GM18873 (cell line): ENCODE measurements at regions not wholly inside any gene's neighbourhood (a gene's known extent, or its start where the extent isn't known, plus 50 kb on each side); places are given as distances from the start of the nearest gene placed in this dataset.
"Not testable (repeated sequence)": the region's sequence is repeated elsewhere in the genome, so short reads cannot be mapped to it uniquely, and the experiment has no call there.

ENCODE experiments used
- ATAC-seq: cut with Tn5 transposase; IDR thresholded peaks from one replicate; pipeline ENCODE4 v1.9.1; 2021; ENCODE audit warnings: mild to moderate bottlenecking, moderate library complexity, moderate number of reproducible peaks; ENCODE audit not compliant: unreplicated experiment, low FRiP score

DNA sequence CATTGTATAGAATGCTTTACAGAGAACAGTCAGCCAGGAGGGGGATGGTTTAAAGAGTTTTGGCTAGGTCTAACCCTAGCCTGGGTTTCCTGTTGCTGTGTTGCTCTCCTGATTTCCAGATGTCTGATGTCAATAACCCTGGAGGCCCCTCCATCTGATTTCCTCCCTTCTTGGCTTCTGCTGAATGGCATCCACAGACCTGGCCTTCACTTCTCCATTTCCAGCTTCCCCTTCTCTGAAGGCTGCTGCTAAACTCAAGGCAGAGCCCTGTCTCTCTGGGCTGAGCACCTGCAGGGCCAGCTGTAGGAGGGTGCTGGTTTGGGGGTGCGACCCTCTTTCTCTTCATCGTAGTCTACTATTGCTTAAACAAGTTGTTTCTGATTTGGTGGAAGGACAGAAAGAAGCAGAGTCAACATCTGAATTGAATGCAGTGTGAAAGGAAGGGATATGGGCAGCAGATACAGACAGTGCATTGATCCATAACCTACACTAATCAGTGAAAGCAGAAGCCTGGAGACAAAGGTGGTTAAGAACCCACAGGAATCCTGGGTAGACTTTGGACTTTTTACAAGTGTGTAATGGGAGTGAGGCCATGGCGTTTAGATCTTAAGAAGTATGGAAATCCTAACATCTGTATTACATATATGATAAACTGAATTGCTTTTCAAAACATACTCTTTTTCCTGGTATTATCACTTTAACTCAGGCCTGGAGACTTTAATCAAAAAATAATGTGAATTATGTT is 153.6 kb downstream of the HRH4 start:
- no peak for ATAC-seq

GRCh38 chr18:24616653-24617052 is 156.2 kb downstream of the HRH4 start:
- no peak for ATAC-seq

- ATAC-seq = not testable (repeated sequence)
These were observed 164.0 kb downstream of the HRH4 start for GRCh38 chr18:24624421-24624820.

- no peak for ATAC-seq
These were observed 167.3 kb downstream of the HRH4 start for GRCh38 chr18:24627644-24628315.

- ATAC-seq = no peak
These were observed 167.9 kb downstream of the HRH4 start for GRCh38 chr18:24628326-24628725.

GRCh38 chr18:24629921-24630320 is 169.5 kb downstream of the HRH4 start:
- ATAC-seq = no peak

- ATAC-seq = no peak
These were observed 170.0 kb downstream of the HRH4 start for GRCh38 chr18:24630346-24630880.

DNA sequence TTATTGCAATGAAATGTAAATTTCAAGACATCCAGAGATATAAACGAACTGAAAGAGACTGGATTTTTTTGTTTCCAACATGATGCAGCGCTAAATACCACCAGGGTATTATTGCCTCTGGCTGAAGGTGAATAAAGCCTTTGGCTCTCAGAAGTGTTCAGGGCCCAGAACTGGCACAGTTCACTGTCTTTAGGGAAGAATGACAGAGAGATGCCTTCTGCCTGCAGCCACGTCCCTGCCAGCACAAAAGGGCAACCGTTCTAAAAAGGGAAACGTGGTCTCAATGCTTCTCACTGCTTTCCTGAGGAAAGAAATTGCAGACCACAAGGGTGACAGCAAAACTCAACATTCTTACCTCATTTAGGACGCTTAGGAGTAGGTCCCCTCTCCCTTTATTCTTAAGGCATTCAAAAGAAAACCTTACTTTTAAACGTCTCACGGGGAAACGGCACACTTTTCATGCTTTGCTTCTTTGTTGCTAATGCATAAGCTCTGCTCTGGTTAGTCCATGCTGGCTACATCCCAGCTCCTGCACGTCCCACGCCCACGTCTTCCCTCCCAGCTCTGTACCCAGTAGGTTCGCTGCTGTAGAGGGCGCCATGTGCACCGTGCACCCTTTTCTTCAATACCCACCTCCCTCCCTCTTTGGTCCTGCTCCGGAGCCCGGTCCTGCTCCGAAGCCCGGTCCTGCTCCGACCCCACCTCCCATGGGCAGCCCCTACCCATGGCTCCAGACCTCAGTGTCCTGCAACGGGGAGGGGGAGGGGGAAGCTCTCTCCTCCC is 171.0 kb downstream of the HRH4 start:
- ATAC-seq = no peak

GRCh38 chr18:24632158-24632988 is 171.9 kb downstream of the HRH4 start:
- no peak for ATAC-seq

GRCh38 chr18:24633121-24633520 is 172.7 kb downstream of the HRH4 start:
- ATAC-seq = no peak

GRCh38 chr18:24649571-24649970 is 189.1 kb downstream of the HRH4 start:
- no peak for ATAC-seq

DNA sequence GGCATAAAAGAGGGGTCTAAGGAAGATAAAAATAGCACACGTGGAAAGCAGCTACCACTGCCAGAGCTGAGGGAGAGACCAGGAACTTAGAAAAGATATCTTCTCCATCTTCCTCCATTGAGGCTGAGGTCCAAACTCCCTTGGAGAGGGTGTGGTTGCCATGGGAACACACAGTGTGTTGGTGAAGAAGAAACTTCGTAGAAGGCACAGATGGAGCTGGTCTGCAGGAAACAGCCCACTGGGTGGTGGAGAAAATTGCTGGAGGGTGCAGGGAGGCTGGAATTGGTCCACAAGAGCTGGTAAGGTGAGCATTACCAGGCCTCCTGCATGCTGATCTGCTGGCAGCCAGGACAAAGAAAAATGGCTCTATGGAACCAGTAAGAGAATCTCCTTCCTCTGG is 191.0 kb downstream of the HRH4 start:
- no peak for ATAC-seq

DNA sequence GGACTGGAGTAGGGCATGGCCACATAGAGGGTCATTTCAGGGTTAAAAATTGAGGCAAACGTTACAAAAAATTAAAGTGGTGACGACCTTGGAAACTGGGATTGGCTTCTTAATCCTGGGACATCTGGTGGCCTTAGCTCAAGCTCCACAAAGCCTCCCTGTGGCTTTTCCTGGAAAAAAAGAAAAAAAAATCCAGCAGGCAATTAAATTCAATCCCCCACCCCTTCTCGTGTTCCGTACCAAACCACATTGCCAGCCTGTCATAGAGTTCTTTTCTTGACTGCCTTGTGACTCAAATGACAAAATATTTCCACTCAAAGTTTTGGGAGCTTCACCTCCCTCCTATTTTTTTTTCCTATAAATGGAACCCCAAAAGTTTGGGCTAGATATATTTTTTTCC is 195.6 kb downstream of the HRH4 start:
- ATAC-seq = no peak

GRCh38 chr18:24656551-24657443 is 196.4 kb downstream of the HRH4 start:
- no peak for ATAC-seq

DNA sequence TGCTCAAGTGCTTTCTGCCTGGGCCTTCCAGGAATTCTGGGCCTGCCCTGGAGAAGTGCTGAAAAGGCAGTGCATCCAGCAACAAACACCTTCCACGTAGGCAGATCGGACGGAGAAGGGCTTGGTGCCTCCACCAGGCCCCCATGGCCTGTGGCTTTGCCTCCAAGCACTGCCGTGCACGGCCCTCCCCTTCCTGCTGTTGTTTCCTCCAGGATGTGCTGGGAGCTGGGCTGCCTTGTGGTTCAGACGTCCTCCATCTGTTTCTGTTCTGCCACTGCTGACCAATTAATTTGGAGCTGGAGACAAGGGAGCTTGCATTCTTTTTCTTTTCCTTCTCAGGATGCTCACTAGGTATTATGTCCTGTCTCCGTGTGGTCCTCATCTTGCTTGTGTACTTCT is 197.0 kb downstream of the HRH4 start:
- ATAC-seq = no peak

DNA sequence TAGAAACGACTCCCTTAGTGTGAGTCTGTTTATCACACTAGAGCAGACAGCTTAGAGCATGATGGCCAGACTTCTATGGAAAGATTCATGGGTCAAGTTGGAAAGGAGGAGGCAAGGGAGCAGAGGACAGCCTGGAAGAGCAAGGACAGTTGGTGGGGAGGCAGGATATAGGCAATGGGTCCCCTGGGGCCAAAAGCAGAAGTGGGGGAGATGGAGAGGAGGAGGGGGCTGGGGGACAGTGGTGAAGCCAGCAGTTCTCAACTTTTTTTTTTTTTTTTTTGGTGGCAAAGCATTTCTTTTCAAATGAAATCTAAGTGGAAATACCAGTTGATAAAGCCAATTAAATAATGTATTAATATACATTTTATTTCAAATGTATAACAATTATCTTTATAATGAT is 197.9 kb downstream of the HRH4 start:
- ATAC-seq = no peak

- peak; percentile 78 for ATAC-seq
These were observed 199.6 kb downstream of the HRH4 start for GRCh38 chr18:24659827-24660720.

DNA sequence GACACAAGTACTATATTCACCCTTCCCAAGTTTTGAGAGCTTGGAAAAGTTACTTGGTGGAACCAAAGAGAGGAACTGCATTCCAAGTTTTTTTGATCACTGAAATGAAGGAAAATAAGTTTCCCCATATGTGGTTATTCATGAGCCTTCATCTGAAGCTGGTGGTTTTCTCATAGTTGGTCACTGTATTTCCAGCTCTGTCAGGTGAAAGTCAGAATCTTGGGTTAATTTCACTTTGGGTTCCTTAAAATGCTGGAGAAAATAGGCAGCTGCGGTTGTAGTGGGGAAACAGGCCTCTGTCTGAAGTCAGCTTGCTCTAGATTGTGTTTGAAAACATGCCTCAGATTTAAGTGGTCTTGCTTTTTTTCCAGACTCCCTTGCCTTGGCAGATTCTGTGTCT is 200.5 kb downstream of the HRH4 start:
- ATAC-seq = no peak
